GM12874 (cell line): ENCODE measurements at regions not wholly inside any gene's neighbourhood (a gene's known extent, or its start where the extent isn't known, plus 50 kb on each side); places are given as distances from the start of the nearest gene placed in this dataset.

Experiments
- CTCF ChIP-seq: IDR thresholded peaks from 2 replicates; pipeline ENCODE4 v1.5.1; 2011; ENCODE audit warnings: low read depth, mild to moderate bottlenecking, control low read depth, low read length, moderate library complexity; ENCODE audit not compliant: insufficient read depth

GRCh38 chr4:184528051-184528450, 53.7 kb upstream of the IRF2 start:
- TF ChIP-seq CTCF: no peak

GRCh38 chr4:184526228-184526627, 51.9 kb upstream of the IRF2 start:
- no peak for TF ChIP-seq CTCF
